ENCODE measurements at regions not wholly inside any gene's neighbourhood (a gene's known extent, or its start where the extent isn't known, plus 50 kb on each side); places are given as distances from the start of the nearest gene placed in this dataset.

- Mint-ChIP-seq H3K36me3 (ENCODE audit: low read depth) (no peaks in the 10 kb centered on the region), H3K4me1 (ENCODE audit: low read depth) (no peaks in the 10 kb centered on the region), H3K9me3 (no peaks in the 10 kb centered on the region), H3K27ac (no peak overlapping the region), H3K4me3 (no peak overlapping the region), H3K27me3 (peaks cover 9% of the 10 kb centered on the region)
- intact Hi-C loops (cut with micrococcal nuclease): no loop called here
- DNase-seq: no peak
- TF ChIP-seq, protein P1, sequence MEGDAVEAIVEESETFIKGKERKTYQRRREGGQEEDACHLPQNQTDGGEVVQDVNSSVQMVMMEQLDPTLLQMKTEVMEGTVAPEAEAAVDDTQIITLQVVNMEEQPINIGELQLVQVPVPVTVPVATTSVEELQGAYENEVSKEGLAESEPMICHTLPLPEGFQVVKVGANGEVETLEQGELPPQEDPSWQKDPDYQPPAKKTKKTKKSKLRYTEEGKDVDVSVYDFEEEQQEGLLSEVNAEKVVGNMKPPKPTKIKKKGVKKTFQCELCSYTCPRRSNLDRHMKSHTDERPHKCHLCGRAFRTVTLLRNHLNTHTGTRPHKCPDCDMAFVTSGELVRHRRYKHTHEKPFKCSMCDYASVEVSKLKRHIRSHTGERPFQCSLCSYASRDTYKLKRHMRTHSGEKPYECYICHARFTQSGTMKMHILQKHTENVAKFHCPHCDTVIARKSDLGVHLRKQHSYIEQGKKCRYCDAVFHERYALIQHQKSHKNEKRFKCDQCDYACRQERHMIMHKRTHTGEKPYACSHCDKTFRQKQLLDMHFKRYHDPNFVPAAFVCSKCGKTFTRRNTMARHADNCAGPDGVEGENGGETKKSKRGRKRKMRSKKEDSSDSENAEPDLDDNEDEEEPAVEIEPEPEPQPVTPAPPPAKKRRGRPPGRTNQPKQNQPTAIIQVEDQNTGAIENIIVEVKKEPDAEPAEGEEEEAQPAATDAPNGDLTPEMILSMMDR (IDR thresholded peaks at IDR 0.05): no peak
- ChIA-PET POLR2A (no interaction called here), CTCF (no interaction called here)
- no peak for ATAC-seq
Observed at GRCh38 chr10:118474111-118474510, 121.3 kb downstream of the PRLHR start.

DNA sequence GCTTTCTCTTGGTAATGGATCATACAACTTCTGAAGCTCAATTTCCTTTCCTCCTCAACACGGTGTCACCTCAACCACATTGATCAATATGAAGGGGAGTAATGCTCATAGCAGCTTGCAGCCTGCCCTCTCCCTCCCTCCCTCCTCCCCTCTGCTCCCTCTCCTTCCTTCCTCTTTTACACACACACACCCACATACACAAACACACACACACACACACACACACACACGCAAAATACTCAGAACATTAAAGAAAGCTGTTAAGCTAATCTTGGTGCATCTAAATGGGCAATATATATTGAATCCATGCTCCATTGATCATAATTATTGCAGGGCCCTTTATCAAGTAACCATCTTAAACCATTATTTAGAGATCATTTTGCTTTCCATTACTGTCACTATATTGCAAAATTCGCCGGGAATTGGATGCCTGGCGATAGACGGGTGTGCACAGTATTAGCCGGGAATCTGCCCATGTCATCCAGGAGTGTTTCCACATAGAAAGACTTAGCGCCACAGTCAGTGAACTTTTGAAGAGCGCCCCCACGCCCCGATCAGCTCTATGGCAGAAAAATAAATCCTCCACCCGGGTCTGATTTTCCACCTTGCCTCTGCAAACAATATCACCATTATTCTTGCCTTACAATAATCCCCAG is 122.0 kb downstream of the PRLHR start:
- no peak for ATAC-seq
- Mint-ChIP-seq H3K27ac (no peak overlapping the region), H3K27me3 (peaks cover 9% of the 10 kb centered on the region), H3K9me3 (no peaks in the 10 kb centered on the region), H3K4me1 (ENCODE audit: low read depth) (no peaks in the 10 kb centered on the region), H3K4me3 (no peak overlapping the region), H3K36me3 (ENCODE audit: low read depth) (no peaks in the 10 kb centered on the region)
- intact Hi-C loops (cut with micrococcal nuclease): no loop called here
- DNase-seq: no peak
- TF ChIP-seq, protein P1 (IDR thresholded peaks at IDR 0.05): no peak
- ChIA-PET CTCF (interaction anchor here (3.1 kb wide), 1 partner anchor 14 kb away, joined by 18 read pairs; no protein-coding TSS in a partner anchor), POLR2A (no interaction called here)

GRCh38 chr10:118472415-118473304 is 122.8 kb downstream of the PRLHR start:
- intact Hi-C loops (cut with micrococcal nuclease): no loop called here
- Mint-ChIP-seq H3K9me3 (no peaks in the 10 kb centered on the region), H3K27ac (no peak overlapping the region), H3K36me3 (ENCODE audit: low read depth) (no peaks in the 10 kb centered on the region), H3K4me3 (no peak overlapping the region), H3K27me3 (peaks cover 9% of the 10 kb centered on the region), H3K4me1 (ENCODE audit: low read depth) (no peaks in the 10 kb centered on the region)
- POLR2A ChIA-PET: no interaction called here
- TF ChIP-seq, protein P1 (IDR thresholded peaks at IDR 0.05): no peak
- CTCF ChIA-PET: interaction anchor here (3.1 kb wide), 1 partner anchor 13 kb away, joined by 18 read pairs; no protein-coding TSS in a partner anchor
- DNase-seq: no peak
- ATAC-seq: no peak

GRCh38 chr10:118471863-118472262 is 123.6 kb downstream of the PRLHR start:
- no peaks in the 10 kb centered on the region for H3K9me3 Mint-ChIP-seq
- H3K27me3 Mint-ChIP-seq: peaks cover 6% of the 10 kb centered on the region
- H3K36me3 Mint-ChIP-seq (ENCODE audit: low read depth): no peaks in the 10 kb centered on the region
- no peaks in the 10 kb centered on the region for H3K4me1 Mint-ChIP-seq (ENCODE audit: low read depth)
- intact Hi-C loops (cut with micrococcal nuclease): no loop called here
- no peak for ATAC-seq
- H3K27ac Mint-ChIP-seq: no peak overlapping the region
- H3K4me3 Mint-ChIP-seq: no peak overlapping the region
- POLR2A ChIA-PET: interaction anchor here (0.6 kb wide), 2 partner anchors 20 to 247 kb away, joined by 3 read pairs; no protein-coding TSS in a partner anchor
- TF ChIP-seq, protein P1 (IDR thresholded peaks at IDR 0.05): no peak
- CTCF ChIA-PET: interaction anchor here (3.1 kb wide), 1 partner anchor 12 kb away, joined by 18 read pairs; no protein-coding TSS in a partner anchor
- DNase-seq: no peak

GRCh38 chr10:118470470-118470869 is 125.0 kb downstream of the PRLHR start:
- no peak overlapping the region for H3K27ac Mint-ChIP-seq
- intact Hi-C loops (cut with micrococcal nuclease): no loop called here
- POLR2A ChIA-PET: no interaction called here
- H3K4me3 Mint-ChIP-seq: no peak overlapping the region
- DNase-seq: no peak
- TF ChIP-seq, protein P1 (IDR thresholded peaks at IDR 0.05): no peak
- no peak for ATAC-seq
- H3K27me3 Mint-ChIP-seq: peaks cover 12% of the 10 kb centered on the region
- H3K9me3 Mint-ChIP-seq: no peaks in the 10 kb centered on the region
- no peaks in the 10 kb centered on the region for H3K4me1 Mint-ChIP-seq (ENCODE audit: low read depth)
- H3K36me3 Mint-ChIP-seq (ENCODE audit: low read depth): no peaks in the 10 kb centered on the region
- CTCF ChIA-PET: interaction anchor here (2.7 kb wide), 1 partner anchor 11 kb away, joined by 16 read pairs; no protein-coding TSS in a partner anchor
